D721Med (cell line): ENCODE measurements at regions not wholly inside any gene's neighbourhood (a gene's known extent, or its start where the extent isn't known, plus 50 kb on each side); places are given as distances from the start of the nearest gene placed in this dataset.
"Not testable (repeated sequence)": the region's sequence is repeated elsewhere in the genome, so short reads cannot be mapped to it uniquely, and the experiment has no call there.

Experiments
- DNase-seq: peaks from one replicate; pipeline ENCODE4 v3.0.0; 2011; ENCODE audit warnings: low spot score; ENCODE audit not compliant: insufficient read length
- FAIRE-seq: peaks from 2 replicates; lab custom pipeline; 2011; peaks lifted over from hg19 to GRCh38; lab: Jason Lieb, UNC
- TF ChIP-seq, protein P1 (sequence below): IDR thresholded peaks from 2 replicates; pipeline ENCODE4 v1.5.1; 2012; ENCODE audit warnings: mild to moderate bottlenecking, control low read depth; ENCODE audit not compliant: insufficient read depth; ENCODE audit errors: missing control alignments

DNA sequence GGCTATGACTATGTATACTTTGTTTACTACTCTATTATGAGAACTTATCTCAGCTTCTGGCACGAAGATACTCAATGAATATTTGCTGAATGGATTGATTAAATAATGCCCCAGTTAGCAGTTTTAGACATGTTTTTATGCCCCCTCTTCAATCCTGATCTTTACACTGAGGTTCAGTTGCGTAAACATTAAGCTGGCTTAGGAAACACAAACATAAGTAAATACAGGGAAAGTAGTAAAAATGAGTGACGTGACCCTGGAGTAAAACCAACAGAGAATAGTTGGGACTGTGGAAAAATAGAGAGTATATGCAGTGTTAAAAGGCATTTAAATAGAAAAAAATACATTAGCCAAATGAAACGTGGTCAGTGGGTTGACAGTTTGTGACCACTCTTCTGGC lies 387.0 kb upstream of the ACTRT1 start:
- no peak for FAIRE-seq
- no peak for DNase-seq
- TF ChIP-seq, protein P1, sequence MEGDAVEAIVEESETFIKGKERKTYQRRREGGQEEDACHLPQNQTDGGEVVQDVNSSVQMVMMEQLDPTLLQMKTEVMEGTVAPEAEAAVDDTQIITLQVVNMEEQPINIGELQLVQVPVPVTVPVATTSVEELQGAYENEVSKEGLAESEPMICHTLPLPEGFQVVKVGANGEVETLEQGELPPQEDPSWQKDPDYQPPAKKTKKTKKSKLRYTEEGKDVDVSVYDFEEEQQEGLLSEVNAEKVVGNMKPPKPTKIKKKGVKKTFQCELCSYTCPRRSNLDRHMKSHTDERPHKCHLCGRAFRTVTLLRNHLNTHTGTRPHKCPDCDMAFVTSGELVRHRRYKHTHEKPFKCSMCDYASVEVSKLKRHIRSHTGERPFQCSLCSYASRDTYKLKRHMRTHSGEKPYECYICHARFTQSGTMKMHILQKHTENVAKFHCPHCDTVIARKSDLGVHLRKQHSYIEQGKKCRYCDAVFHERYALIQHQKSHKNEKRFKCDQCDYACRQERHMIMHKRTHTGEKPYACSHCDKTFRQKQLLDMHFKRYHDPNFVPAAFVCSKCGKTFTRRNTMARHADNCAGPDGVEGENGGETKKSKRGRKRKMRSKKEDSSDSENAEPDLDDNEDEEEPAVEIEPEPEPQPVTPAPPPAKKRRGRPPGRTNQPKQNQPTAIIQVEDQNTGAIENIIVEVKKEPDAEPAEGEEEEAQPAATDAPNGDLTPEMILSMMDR: no peak

GRCh38 chrX:128438082-128438481 lies 385.9 kb upstream of the ACTRT1 start:
- FAIRE-seq (no peak), DNase-seq (no peak)
- TF ChIP-seq, protein P1: no peak

DNA sequence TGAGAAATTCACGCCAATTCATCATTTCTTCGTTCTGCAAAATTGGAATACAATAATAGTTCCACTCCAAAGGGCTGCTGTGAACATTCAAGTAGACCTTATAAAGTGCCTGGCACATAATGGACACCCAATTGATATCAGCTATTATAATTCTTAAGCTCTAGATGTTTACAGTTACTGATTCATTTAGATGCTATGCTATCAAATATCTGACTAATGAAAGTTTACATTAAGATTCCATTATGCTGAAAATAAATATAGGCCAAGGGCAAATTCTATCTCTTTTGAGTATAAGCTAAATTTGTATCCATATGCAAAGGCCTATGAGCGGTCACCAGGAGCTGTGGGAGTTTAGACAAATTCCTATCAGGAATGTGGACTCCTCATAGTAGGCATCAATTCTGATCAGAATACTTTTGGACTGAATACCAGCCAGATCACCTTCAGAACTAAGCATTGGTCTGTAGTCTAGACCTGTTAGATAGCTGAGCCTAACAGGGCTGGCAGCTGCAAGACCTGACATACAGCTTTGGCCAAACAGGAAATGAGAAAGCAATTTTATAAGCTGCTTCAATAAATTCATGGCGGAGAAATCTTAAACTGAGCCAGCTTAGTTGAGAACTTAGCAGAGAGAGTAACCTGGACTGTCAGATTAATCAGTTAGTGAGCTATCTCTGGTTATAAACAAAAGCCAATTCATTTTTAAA lies 384.3 kb upstream of the ACTRT1 start:
- DNase-seq (no peak), FAIRE-seq (peak; percentile 29)
- TF ChIP-seq, protein P1: no peak

GRCh38 chrX:128425546-128425945 lies 373.3 kb upstream of the ACTRT1 start:
- DNase-seq (no peak), FAIRE-seq (no peak)
- TF ChIP-seq, protein P1: no peak

DNA sequence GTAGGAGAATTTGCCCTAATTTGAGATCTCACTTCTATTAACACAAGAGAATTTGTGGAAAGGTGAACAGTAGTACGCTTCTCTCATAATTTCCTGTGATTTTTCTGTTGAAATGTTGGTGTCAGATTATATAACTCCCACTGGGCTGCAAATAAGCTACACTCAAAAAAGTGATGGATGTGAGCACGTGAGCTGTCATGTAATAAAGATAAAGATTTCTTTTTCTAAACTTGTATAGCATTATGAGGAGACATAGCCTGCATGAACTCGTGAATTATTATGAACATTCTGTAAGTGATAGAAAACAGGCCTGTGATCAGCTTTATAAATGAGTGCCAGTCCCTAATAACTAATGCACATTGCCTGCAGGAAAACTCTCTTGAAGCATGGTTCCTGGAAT lies 356.6 kb upstream of the ACTRT1 start:
- DNase-seq (no peak), FAIRE-seq (no peak)
- TF ChIP-seq, protein P1: no peak

GRCh38 chrX:128396601-128397000 lies 344.4 kb upstream of the ACTRT1 start:
- TF ChIP-seq, protein P1: no peak
- FAIRE-seq (peak; percentile 11), DNase-seq (no peak)

DNA sequence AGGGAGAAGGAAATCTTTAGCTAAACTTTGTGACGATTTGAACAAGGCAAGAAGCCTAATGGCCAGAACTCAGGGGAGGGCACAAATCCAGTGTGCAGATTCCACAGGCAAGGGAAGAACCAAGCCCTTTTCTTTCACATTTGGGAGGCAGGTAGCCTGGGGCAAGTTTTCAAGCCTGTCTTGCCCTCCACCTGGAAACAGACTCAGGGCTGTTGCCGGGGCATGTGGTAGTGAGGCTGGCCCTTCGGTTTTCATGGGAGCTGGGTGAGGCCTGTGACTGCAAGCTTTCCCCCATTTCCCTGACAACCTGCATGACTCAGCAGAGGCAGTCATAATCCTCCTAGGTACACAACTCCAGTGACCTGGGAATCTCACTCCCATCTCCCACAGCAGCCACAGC lies 331.6 kb upstream of the ACTRT1 start:
- not testable (repeated sequence) for FAIRE-seq, DNase-seq
